Activated CD4-positive, alpha-beta T cell treated with anti-CD3 and anti-CD28 coated beads, Interleukin-2, amount 50 U/mL, for 1 hour (primary cell): ENCODE measurements at regions not wholly inside any gene's neighbourhood (a gene's known extent, or its start where the extent isn't known, plus 50 kb on each side); places are given as distances from the start of the nearest gene placed in this dataset.
A peak's percentile ranks its signal among the peaks of the same experiment; 100 is the strongest.

Experiments
- DNase-seq: peaks from one replicate; pipeline ENCODE4 v3.0.0-alpha.2; 2020

GRCh38 chr19:27774827-27775226 is 1438.1 kb downstream of the UQCRFS1 start:
- no peak for DNase-seq

- DNase-seq = no peak
Measured at GRCh38 chr19:27774337-27774736, 1438.6 kb downstream of the UQCRFS1 start.

GRCh38 chr19:27773318-27774094 is 1439.4 kb downstream of the UQCRFS1 start:
- no peak for DNase-seq

GRCh38 chr19:27772059-27772458 is 1440.9 kb downstream of the UQCRFS1 start:
- no peak for DNase-seq

GRCh38 chr19:27770095-27770494 is 1442.9 kb downstream of the UQCRFS1 start:
- no peak for DNase-seq

- no peak for DNase-seq
Measured at GRCh38 chr19:27767234-27767633, 1445.7 kb downstream of the UQCRFS1 start.

GRCh38 chr19:27765912-27766725 is 1446.8 kb downstream of the UQCRFS1 start:
- no peak for DNase-seq

GRCh38 chr19:27765397-27765796 is 1447.6 kb downstream of the UQCRFS1 start:
- DNase-seq = no peak

- no peak for DNase-seq
Measured at GRCh38 chr19:27764186-27764804, 1448.7 kb downstream of the UQCRFS1 start.

GRCh38 chr19:27762933-27763332 is 1450.0 kb downstream of the UQCRFS1 start:
- DNase-seq = no peak

- DNase-seq = no peak
Measured at GRCh38 chr19:27759896-27760295, 1453.1 kb downstream of the UQCRFS1 start.

GRCh38 chr19:27758626-27759505 is 1454.1 kb downstream of the UQCRFS1 start:
- no peak for DNase-seq

- DNase-seq = no peak
Measured at GRCh38 chr19:27754700-27755099, 1458.3 kb downstream of the UQCRFS1 start.

- no peak for DNase-seq
Measured at GRCh38 chr19:27753622-27754021, 1459.3 kb downstream of the UQCRFS1 start.

GRCh38 chr19:27752530-27753184 is 1460.3 kb downstream of the UQCRFS1 start:
- no peak for DNase-seq

GRCh38 chr19:27751044-27751391 is 1461.9 kb downstream of the UQCRFS1 start:
- no peak for DNase-seq

GRCh38 chr19:27750391-27751043 is 1462.4 kb downstream of the UQCRFS1 start:
- DNase-seq = no peak

- no peak for DNase-seq
Measured at GRCh38 chr19:27748551-27749152, 1464.3 kb downstream of the UQCRFS1 start.

- peak; percentile 0 for DNase-seq
Measured at GRCh38 chr19:27746691-27747380, 1466.1 kb downstream of the UQCRFS1 start.

GRCh38 chr19:27745978-27746542 is 1466.9 kb downstream of the UQCRFS1 start:
- no peak for DNase-seq
